Stimulated activated CD4-positive, alpha-beta T cell treated with anti-CD3 and anti-CD28 coated beads, Interleukin-1b, Interleukin-23, amount 100 ng/mL, for 4 hours (primary cell): ENCODE measurements at regions not wholly inside any gene's neighbourhood (a gene's known extent, or its start where the extent isn't known, plus 50 kb on each side); places are given as distances from the start of the nearest gene placed in this dataset.
"Not testable (repeated sequence)": the region's sequence is repeated elsewhere in the genome, so short reads cannot be mapped to it uniquely, and the experiment has no call there.

ENCODE experiments used
- DNase-seq, 2 donors: peaks; one replicate each; pipeline ENCODE4 v3.0.0-alpha.2; 2020; ENCODE audit warnings: low read depth in 2 of 2

DNA sequence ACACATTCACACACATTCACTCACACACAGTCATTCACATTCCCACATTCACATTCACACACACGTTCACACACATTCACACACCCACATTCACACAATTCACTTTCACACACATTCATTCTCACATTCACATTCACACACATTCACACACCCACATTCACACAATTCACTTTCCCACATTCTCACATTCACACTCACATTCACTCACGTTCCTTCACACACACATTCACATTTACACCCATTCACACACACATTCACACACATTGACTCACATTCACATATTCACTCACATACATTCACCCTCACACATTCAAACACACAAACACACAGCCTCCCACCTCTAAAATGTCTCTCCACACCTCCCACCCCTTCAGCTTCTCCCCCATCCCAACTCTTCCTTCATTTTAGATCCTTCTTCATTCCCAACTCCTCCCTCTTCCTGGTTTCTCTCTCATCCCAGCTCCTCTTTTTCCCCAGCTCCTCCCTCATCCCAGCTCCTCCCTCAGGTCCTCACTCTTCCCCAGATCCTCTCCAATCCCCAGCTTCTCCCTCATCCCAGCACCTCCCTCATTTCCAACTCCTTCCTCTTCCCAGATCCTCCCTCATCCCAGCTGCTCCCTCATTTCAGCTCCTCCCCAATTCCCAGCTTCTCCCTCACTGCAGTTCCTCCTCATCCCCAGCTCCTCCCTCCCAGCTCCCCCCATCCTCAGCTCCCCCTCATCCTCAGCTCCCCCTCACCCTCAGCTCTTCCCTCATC is 111.0 kb downstream of the FAM53A start:
- no peak for DNase-seq

DNA sequence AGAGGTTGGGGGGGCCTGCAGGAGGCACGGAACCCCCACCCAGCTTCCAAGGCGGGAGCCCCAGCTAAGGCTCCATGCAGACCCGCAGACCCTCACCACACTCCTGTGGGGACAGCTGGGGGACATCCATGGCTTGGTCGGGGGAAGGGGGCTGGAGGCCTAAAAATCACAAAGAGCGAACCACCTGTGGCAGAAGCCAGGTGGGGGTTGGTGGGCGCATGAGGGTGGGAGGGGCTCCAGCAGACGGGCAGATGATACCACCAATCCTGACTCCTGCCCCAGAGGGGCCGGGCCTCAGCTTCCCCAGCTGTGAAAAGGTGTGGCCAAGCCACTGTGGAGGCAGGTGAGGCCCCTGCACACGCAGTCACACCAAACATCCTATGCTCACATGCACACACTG is 111.6 kb downstream of the FAM53A start:
- no peak for DNase-seq

DNA sequence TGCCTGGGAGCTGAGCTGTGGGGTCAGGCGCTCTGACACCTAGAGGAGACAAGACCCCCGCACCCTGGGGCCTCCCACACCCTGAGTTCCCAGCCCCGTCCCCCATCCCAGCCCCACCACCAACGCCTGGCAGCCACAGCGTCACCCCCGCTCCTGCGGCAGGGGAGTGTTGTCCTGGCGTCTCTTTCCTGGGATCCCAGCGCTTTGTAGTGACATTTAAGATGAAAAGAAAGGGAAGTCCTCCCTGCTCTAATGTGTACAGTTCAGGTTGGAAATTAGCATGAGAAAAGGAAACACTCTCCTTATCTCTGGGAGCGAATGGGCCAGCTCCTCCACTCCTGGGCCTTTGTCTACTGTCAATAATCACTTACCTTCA is 112.1 kb downstream of the FAM53A start:
- no peak for DNase-seq

DNA sequence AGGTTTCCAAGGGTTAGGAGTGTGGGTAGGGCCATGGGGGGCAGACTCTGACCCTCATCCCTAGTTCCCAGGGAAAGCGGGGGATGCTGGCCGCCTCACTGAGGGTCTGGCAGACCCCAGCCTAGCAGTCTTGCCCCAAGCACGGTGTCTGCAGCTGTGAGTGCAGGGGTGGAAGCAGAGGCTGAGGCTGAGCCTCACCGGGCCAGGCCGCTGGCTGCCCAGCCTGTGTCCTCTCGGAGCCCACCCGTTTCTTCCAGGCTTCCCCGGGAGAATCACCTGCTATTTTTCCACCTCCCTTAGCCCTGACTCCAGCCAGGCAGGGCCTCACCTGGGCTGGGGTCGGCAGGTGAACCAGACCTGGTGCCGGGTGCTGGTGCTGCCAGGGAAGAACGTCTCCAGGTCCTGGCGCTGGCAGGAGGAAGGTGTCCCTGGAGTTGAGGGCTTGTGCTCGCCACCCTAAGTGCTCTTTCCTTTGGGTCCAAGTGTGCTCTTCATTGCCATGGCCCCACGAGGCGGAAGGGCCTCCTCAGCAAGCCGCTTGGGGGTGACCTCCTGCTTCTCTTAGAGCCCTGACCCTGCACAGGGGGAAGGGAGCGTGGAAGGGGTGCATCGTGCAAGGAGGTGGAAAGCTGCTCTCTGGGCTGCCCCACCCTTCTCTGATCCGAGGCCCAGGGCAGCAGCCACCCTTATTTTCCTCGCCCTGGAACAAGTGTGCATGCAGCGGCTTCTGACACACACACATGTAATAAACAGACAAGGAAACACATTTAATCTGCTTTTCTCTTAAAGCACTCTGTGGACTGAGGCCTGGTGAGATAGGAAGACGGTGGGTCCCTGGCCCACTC is 112.7 kb downstream of the FAM53A start:
- DNase-seq: no peak

DNA sequence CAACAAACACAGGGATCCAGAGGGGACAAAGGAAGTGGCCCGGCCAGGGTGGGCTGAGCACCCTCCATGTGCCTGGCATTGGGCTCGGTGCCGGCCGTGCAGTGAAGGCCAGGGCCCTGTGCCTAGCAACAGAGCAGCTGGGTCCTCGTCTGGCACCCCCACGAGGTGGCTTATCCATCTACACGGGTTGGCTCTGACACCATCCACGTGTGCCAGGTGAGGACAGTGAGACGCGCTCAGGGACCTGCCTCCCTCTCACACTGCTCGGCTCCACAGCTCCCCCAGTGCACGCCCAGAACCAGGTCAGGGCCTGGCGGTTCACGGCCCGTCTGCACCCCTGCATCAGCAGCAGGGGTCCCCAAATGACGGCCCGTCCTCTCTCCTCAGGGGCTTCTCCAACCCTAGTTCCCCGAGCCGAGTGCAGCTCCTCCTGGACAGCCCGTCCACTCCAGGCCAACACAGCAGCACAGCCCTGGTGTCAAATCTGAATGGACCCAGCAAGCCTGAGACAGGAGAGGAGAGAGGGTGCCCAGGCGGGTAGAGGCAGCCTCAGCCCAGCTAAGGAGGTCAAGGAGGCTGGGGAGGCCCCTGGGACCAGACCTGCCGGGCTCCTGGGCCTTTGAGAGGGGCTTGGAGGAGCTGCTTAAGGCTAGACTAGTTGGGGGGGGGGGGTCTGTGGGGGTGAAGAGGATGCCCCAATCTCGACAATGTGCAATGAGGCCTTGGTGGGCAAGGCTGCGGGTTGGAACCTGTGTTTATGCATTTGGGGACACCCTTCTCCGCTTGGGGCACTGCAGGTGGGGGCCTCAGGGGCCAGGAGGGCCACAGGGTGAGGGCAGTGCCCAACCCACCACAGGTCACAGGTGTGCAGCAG is 113.6 kb downstream of the FAM53A start:
- no peak for DNase-seq

DNA sequence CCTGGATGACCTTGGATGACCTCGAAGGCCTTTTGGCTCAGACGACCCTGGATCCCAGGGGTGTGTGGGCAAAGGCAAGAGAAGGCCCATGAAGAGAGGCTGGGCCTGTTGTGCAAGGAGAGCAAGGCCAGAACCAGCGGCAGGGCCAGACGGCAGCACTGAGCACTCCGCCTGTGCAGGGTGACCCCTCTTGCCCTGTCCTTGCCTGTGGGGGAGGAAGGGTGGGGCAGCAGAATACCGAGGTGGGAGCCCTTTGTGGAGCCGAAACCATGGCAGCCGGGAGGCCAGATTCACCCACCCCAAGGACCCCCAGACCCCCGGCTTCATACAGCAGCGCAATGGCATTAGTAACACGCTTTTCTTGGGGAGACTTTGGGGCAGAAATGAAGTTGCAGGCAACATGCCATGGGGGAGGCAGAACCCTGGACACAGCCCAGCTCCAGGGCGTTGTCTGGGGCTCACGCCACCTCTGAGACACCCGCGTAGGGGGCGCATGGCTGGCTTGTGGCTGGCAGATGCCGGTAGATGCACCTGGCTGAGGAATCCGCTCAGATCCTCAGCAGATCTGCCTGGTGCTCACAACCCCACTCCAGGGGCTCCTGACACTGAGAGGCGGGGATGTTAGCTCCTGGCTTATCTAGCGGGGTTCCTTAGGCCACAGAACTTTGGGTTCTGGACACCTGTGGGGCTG is 114.5 kb downstream of the FAM53A start:
- no peak for DNase-seq

DNA sequence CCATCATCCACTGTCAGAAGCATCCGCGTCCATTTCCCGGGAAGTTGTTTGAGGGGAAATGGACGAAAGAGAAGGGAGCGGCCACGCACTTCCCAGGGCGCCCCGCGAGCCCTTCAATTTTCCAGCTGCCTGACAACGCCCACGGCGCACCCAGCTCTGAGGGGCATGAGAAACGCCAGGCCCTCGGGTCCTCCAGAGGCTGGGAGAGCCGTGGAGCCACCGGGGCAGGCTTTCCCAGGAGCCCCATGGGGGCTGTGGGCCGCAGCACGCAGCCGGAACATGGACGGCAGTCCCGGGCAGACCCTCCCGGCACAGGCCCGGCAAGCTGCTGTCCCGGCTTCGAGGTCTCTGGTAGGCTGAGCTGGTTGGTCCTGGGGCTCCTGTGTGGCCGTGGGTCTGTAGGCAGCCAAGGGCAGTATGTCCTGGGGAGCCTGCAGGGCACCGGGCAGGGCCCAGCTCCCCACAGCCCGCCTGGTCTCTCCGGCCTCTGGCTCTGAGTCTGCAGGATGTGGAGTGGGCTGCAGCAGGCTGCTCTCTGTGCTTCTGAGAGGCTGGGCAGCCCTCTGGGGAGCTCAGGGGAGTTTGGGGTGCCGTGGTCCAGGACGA is 115.2 kb downstream of the FAM53A start:
- DNase-seq: no peak

DNA sequence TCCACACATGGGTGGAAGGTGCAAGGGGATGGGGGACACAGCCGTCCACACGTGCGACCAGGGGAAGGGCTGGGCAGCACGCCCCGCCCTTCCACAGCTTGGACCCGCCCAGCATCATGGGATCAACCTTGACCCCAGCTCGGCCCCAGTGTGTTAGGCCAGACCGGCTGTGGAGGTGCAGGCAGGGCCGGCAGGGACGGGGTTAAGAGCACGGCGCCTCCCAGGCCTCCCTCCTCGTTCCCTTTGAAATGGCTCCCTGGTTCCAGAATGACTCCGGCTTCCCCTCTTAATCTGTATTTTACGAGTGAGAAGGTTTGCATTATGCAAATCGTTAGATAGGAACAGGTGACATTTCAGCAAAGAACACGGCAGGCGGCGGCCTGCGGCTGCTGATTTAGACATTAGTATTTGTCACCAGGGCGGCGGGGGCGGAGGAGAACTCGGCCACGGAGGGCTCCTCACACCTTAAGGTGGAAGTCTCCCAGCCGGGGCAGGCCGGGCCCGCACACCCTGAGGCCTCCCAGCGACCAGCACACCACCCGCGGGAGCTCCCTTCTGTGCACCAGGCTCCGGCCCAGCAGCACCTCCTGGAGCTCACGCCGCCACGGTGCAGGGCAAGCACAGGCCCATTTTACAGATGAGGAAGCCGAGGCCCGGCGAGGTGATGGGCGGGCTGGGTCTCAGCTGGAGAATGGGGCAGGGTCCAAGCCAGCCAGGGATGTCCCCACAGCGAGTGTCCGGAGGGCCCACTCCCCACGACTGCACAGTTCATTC is 116.1 kb downstream of the FAM53A start:
- no peak for DNase-seq

DNA sequence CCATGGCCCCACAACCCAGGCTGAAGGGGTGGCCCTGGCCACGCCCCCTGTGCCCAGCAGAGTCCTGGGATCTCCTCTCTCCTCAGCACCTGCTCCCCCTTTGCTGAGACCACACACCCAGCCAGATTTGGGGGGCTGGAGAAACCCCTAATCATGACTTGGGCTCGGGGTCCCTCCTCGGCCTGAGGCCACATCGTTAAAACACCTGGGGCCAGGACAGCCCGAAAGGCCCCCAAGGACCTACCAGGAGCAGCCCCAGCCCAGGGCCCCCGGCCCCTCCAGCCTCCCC is 116.7 kb downstream of the FAM53A start:
- no peak for DNase-seq

DNA sequence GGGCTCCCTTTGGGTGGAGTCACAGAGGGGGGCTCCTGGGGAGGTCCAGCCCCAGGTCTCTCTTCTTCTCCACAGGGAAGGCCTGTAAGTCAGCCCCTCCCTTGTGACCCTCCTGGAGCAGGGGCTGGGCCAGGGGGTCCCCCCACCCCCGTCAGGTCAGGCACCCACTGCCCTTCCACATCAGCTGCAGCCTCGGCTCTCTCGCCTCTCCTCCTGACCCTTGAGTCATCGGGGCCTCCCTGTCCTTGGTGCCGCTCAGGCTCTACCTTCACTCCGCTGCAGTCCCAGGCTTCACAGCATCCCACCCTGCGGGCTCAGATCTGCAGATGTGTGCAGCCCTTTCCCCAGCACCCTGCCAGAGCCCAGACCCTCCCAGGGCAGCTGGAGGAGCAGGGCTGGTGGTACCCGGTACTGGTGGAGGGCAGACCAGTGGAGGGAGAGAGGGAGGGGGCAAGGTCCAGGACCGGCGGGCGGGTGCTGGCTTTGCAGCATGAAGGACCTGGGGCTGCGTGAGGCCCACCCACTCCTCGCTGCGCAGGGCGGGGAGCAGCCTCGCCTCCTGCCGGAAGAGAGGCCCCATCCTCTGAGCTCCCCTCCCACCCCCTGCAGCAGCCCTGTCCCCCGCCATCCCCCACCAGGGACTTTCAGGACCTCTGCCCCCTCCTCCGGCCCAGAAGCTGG is 117.1 kb downstream of the FAM53A start:
- DNase-seq: no peak

DNA sequence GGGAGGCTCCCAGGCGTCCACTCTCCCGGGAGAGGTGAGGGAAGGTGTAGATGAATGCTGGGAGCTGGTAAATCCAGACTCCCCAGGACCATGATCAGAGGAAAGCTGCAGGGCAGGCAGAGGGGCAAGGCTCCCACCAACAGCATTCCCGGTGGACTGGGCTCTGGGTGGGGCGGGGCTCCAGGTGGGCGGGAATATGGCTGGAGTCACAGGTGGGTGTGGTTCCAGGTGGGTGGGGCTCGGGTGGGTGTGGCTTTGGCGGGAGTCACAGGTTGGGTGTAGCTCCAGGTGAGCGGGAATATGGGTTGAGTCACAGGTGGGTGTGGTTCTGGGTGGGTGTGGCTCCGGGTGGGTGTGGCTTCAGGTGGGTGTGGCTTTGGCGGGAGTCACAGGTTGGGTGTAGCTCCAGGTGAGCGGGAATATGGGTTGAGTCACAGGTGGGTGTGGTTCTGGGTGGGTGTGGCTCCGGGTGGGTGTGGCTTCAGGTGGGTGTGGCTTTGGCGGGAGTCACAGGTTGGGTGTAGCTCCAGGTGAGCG is 117.7 kb downstream of the FAM53A start:
- DNase-seq: not testable (repeated sequence)

DNA sequence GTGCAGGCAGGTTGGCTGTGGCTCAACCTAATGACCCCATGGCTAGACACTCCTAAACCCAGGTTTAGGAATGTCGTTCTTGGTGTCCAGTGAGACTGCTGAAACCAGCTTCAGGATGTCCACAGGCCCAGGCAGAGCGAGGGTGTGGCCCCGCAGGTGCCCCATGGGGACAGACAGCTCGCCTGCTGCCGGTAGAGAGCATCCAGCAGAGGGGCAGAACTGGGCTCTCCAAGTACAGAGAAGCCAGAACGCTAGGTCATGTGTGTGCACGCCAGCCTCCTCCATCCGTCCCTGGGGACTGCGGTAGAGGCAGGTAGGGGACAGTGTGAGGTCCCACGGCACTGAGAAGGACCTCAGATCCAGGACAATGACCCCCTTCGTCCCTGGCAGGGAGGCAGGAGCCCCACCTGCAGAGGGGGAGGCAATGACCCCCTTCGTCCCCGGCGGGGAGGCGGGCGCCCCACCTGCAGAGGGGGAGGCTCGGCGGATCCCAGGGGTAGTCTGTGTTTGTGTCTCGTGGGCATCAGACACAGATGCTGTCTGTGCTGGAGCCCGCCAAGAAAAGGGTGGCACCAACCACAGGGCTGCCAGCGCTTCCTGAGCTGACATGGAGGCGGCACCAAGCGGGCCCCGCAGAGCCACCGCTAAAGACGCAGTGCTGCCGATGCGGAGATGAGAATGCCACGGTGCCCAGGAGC is 118.4 kb downstream of the FAM53A start:
- no peak for DNase-seq

DNA sequence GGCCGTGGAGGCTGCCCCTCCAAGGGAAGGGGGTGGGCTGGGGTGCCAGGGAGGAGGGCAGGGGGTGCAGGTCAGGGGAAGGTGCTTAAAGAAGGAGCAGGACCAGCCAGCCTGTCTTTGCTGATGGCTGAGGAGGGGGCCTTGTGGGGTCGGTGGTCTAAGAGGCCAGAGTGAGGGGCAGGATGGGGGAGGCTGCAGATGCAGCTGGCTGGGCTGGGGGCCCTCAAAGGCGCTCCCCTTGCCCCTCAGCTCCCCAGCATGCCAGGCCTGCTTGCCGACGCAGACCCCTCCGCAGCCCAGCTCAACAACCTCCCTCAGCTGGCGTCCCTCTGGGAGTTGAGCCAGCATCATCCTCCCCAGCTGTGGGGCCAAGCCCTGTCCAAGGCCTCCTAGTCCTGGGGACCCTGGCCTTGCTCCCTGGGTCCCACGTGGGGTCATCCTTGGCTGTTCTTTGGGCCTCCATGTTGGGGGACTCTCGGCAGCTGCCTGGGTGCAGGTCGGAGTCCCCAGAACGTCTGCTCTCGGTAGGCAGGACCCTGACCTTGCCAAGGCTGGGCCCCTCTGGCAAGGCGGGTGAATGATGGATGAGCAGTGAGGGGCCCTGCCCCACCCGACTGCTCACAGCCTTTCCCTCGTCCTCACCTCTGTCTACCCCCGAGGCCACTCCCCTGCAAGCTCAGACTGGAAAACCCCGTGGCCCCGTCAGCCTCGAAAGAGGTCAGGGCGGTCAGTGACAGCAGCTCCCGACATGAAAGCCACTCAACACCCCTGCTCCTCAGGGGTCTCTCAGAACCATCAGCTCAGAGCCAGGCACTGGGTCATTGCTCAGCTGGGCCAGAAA is 119.4 kb downstream of the FAM53A start:
- no peak for DNase-seq

DNA sequence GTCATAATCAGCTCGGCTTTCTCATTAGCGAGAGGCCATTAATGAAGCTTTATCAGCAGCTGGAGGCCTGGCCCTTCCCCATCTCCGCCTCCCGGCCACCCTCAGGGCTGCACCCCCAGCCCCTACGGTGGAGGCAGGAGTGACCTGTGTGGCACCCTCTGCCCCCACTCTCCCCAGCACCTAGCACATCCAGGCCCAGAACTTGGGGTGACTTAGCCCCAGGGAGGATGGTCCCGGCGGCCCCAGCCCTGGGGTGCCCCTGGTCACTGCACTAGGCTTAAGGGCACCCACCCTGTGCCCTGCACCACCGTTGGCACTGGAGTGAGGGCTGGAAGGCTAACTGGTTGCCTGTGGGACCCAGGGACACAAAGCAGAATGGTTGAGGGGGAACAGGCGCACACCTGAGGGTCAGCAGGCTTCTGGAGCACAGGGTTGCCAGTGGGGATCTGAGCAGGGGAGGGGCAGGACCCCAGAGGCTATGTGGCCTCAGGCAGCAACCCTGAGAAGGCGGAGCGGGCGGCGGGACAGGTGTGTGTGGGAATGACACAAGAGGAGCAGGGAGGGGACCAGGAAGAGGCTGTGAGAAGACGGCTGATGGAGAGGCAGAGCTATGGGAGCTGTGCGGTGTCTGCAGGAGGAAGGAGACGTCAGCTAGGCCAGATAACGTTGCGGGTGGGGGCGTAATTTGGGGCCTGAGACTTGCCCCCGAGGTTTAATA is 120.2 kb downstream of the FAM53A start:
- DNase-seq: no peak

DNA sequence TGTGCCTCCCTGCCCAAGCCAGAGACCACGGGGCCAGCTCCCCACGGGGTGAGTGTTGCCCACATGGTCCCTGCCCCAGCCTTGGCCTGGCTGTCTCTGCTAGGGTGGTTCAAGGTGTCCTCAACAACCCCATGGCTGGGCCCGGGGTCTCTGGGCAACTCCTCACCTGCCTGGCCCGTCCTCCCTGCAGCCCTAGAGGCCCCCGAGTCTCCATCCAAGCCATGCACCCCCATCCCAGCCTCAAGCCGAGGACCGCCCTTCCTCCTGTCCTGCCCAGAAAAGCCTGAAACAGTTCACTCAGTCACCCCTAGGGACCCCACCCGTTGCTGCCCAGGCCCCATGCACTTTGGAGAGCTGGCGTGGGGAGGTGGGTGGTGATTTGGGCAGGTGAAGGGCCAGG is 120.9 kb downstream of the FAM53A start:
- no peak for DNase-seq

DNA sequence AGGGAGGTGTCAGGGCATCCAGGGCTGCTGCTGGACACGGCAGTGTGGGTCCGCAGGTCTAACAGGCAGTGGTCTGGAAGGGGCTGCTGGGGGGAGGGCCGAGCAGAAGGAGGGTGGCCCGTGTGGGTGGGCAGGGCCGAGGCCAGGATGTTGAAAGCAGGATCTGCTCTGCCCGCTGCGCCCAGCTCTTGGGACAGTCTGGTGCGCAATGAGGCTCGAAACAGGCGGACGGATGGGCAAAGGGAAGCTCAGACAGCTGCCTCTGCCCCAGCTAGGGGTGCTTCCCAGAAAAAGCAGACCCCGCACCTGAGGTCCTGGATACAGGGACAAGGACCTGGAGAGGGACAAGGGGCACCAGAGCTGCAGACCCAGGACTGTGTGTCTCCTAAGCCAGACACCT is 121.3 kb downstream of the FAM53A start:
- no peak for DNase-seq

DNA sequence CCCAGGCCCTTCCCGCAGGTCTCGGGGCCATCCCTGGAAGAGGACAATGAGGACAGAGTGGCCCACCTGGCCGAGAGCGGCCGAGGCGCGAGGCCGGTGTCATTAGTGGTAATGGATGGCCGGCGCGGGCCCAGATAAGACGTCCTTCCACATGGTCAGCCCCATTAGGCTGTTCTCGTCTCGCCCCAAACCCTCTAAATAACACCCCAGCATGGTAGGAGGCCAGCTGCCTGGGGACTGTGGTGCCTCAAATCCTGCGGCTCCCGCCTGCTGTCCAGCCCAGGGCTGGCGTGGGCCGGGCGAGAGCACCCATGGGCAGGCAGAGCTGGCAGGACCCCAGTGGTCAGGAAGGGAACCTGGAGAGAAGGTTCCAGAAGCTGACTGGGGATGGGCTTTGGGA is 121.7 kb downstream of the FAM53A start:
- no peak for DNase-seq
